IMR-90 (cell line): ENCODE measurements at regions not wholly inside any gene's neighbourhood (a gene's known extent, or its start where the extent isn't known, plus 50 kb on each side); places are given as distances from the start of the nearest gene placed in this dataset.

Experiments
- ATAC-seq: fragments of 200-7000 bp; cut with Tn5 transposase; 2 replicates; pipeline ENCODE4 v1.9.1; 2020; ENCODE audit warnings: low read depth, mild to moderate bottlenecking, moderate library complexity
- BruUV-seq: library from RNA; stranded (reverse); fragments of 400-500 nt; replicated peaks from 2 replicates; lab custom pipeline; 2021; lab: Mats Ljungman, UMichigan
- CTCF ChIA-PET: fragments of 300-600 bp; formaldehyde crosslinking; extraction: SDS; loops from one replicate; lab custom pipeline; 2021; ENCODE audit warnings: antibody characterized with exemption; lab: Yijun Ruan, JAX
- POLR2A ChIA-PET: fragments of 300-600 bp; sonication (Branson Sonifier 250); formaldehyde crosslinking; loops from one replicate; lab custom pipeline; 2022; ENCODE audit warnings: antibody characterized with exemption; ENCODE audit not compliant: unreplicated experiment; lab: Charles Lee
- DNase-seq: peaks from one replicate; pipeline ENCODE4 v3.0.0; 2013
- H2AFZ ChIP-seq: replicated peaks from 2 replicates; pipeline ENCODE3; 2013; ENCODE audit warnings: low read length, mild to moderate bottlenecking; ENCODE audit not compliant: poor library complexity
- H2AK5ac ChIP-seq: 2 replicates; pipeline ENCODE4 v1.6.1; 2013; ENCODE audit warnings: low read depth, low read length, inconsistent platforms
- H2AK9ac ChIP-seq: replicated peaks from 2 replicates; pipeline ENCODE3; 2013; ENCODE audit warnings: mild to moderate bottlenecking, low read depth, low read length, moderate library complexity; ENCODE audit not compliant: poor library complexity
- H2BK120ac ChIP-seq: 2 replicates; pipeline ENCODE4 v1.6.1; 2013; ENCODE audit warnings: low read depth, low read length, inconsistent platforms
- H2BK15ac ChIP-seq: 3 replicates; pipeline ENCODE4 v1.6.1; 2013; ENCODE audit warnings: low read depth, low read length, inconsistent platforms
- H2BK20ac ChIP-seq: 2 replicates; pipeline ENCODE4 v1.6.1; 2013; ENCODE audit warnings: low read depth, mild to moderate bottlenecking, inconsistent platforms, low read length, moderate library complexity
- H2BK5ac ChIP-seq: 2 replicates; pipeline ENCODE4 v1.6.1; 2013; ENCODE audit warnings: mild to moderate bottlenecking, low read depth, low read length, inconsistent platforms; ENCODE audit not compliant: poor library complexity, severe bottlenecking
- H3K14ac ChIP-seq: replicated peaks from 2 replicates; pipeline ENCODE4 v1.6.1; 2013; ENCODE audit warnings: low read depth, low read length, inconsistent platforms
- H3K18ac ChIP-seq: 2 replicates; pipeline ENCODE4 v1.6.1; 2013; ENCODE audit warnings: low read depth, low read length, control low read depth
- H3K23ac ChIP-seq: 2 replicates; pipeline ENCODE4 v1.6.1; 2013; ENCODE audit warnings: low read depth, low read length, inconsistent platforms
- H3K27ac ChIP-seq: 2 replicates; pipeline ENCODE4 v1.5.1; 2013; ENCODE audit warnings: mild to moderate bottlenecking, control low read depth, low read length; ENCODE audit not compliant: insufficient read depth
- H3K27me3 ChIP-seq: 2 replicates; pipeline ENCODE4 v1.6.1; 2013; ENCODE audit warnings: low read length; ENCODE audit not compliant: control insufficient read depth, insufficient read depth
- H3K36me3 ChIP-seq: 2 replicates; pipeline ENCODE4 v1.6.1; 2013; ENCODE audit warnings: low read length, mixed read lengths; ENCODE audit not compliant: control insufficient read depth, insufficient read depth
- H3K4ac ChIP-seq: 2 replicates; pipeline ENCODE4 v1.6.1; 2013; ENCODE audit warnings: low read depth, low read length, inconsistent platforms
- H3K4me1 ChIP-seq: 2 replicates; pipeline ENCODE4 v1.6.1; 2013; ENCODE audit warnings: low read length, mixed read lengths; ENCODE audit not compliant: control insufficient read depth, insufficient read depth
- H3K4me2 ChIP-seq: 2 replicates; pipeline ENCODE4 v1.6.1; 2013; ENCODE audit warnings: low read depth, mild to moderate bottlenecking, control low read depth, low read length, moderate library complexity
- H3K4me3 ChIP-seq: 2 replicates; pipeline ENCODE4 v1.5.1; 2013; ENCODE audit warnings: low read depth, mild to moderate bottlenecking, control low read depth, low read length, moderate library complexity; ENCODE audit not compliant: insufficient read depth
- H3K56ac ChIP-seq: 2 replicates; pipeline ENCODE4 v1.6.1; 2013; ENCODE audit warnings: low read length, inconsistent platforms; ENCODE audit not compliant: insufficient read depth; ENCODE audit errors: extremely low read depth
- H3K79me1 ChIP-seq, 2 experiments: 2 replicates each; pipeline ENCODE4 v1.6.1; 2013; ENCODE audit warnings: low read length in 2 of 2, inconsistent platforms in 1 of 2, low read depth in 1 of 2
- H3K9ac ChIP-seq: 2 replicates; pipeline ENCODE4 v1.6.1; 2013; ENCODE audit warnings: low read depth, low read length, control low read depth
- H3K9me1 ChIP-seq: 2 replicates; pipeline ENCODE4 v1.6.1; 2013; ENCODE audit warnings: low read length, inconsistent platforms; ENCODE audit not compliant: insufficient read depth
- H3K9me3 ChIP-seq: 2 replicates; pipeline ENCODE4 v1.6.1; 2013; ENCODE audit warnings: low read length; ENCODE audit not compliant: control insufficient read depth, insufficient read depth
- H4K20me1 ChIP-seq: 2 replicates; pipeline ENCODE4 v1.6.1; 2013; ENCODE audit warnings: low read length, inconsistent platforms; ENCODE audit not compliant: insufficient read depth
- H4K5ac ChIP-seq: 2 replicates; pipeline ENCODE4 v1.6.1; 2013; ENCODE audit warnings: mild to moderate bottlenecking, low read depth, low read length, control low read depth
- H4K8ac ChIP-seq, 2 experiments: 2 replicates each; pipeline ENCODE4 v1.6.1; 2013; ENCODE audit warnings: low read depth in 2 of 2, low read length in 2 of 2, control low read depth in 1 of 2, inconsistent platforms in 1 of 2
- H4K91ac ChIP-seq: 2 replicates; pipeline ENCODE4 v1.6.1; 2013; ENCODE audit warnings: low read depth, low read length, inconsistent platforms; ENCODE audit not compliant: insufficient read depth
- NFE2L2 ChIP-seq: fragments of 150-350 bp; IDR thresholded peaks from 2 replicates; pipeline ENCODE4 v1.6.1; 2016; ENCODE audit warnings: low read depth, mild to moderate bottlenecking, low read length
- POLR2A ChIP-seq: IDR thresholded peaks from 2 replicates; pipeline ENCODE4 v1.6.1; 2012; ENCODE audit warnings: mild to moderate bottlenecking, low read depth, low read length
- RFX5 ChIP-seq: IDR thresholded peaks from 2 replicates; pipeline ENCODE4 v1.8.0; 2012; ENCODE audit warnings: low read depth, mild to moderate bottlenecking, low read length, moderate library complexity
- WGBS, 2 experiments: methylation state at CpG; one replicate each; pipeline versions ENCODE4 v1.1.5 to v1.1.7; 2013; ENCODE audit warnings: missing lambda C conversion rate in 2 of 2; ENCODE audit not compliant: insufficient read length in 1 of 2; ENCODE audit errors: extremely low coverage in 2 of 2; 5-methylcytosine and 5-hydroxymethylcytosine counted together
- dilution Hi-C: fragments of 300-500 bp; cut with HindIII; formaldehyde crosslinking; loops from one replicate; pipeline ENCODE4 v1.14.3; 2018; ENCODE audit warnings: low sequenced_read_pairs; ENCODE audit not compliant: unreplicated experiment
- in situ Hi-C: fragments of 300-500 bp; cut with MboI; formaldehyde crosslinking; loops from 3 replicates; pipeline ENCODE4 v1.14.3; 2019; ENCODE audit warnings: low sequenced_read_pairs, inconsistent platforms, mixed read lengths
- intact Hi-C: fragments of 100-400 bp; cut with micrococcal nuclease; formaldehyde crosslinking; loops from 2 replicates; pipeline ENCODE4 v1.10.0; 2022

GRCh38 chr16:55390630-55391237, 66.7 kb downstream of the IRX6 start:
- Histone ChIP-seq H3K23ac (no peak overlapping the region), H4K91ac (no peak overlapping the region), H2AK9ac (no peak overlapping the region), H3K9me1 (no peaks in the 10 kb centered on the region), H3K4ac (no peak overlapping the region), H3K18ac (no peak overlapping the region), H4K5ac (no peak overlapping the region), H3K27ac (no peak overlapping the region), H4K8ac (no peak overlapping the region), H3K36me3 (no peaks in the 10 kb centered on the region), H3K56ac (no peak overlapping the region), H3K79me1 (no peaks in the 10 kb centered on the region), H2BK5ac (no peak overlapping the region), H2AK5ac (no peak overlapping the region), H2BK120ac (no peak overlapping the region), H3K4me2 (no peak overlapping the region), H3K9ac (no peak overlapping the region), H3K27me3 (no peaks in the 10 kb centered on the region), H3K9me3 (no peaks in the 10 kb centered on the region), H3K4me3 (no peak overlapping the region), H4K20me1 (no peaks in the 10 kb centered on the region), H2BK20ac (no peak overlapping the region), H3K4me1 (no peaks in the 10 kb centered on the region), H3K14ac (no peak overlapping the region), H2AFZ (no peak overlapping the region), H2BK15ac (no peak overlapping the region)
- ChIA-PET POLR2A (no interaction called here), CTCF (no interaction called here)
- ATAC-seq (no peak), DNase-seq (no peak)
- WGBS, 2 experiments, result no CpG with 5 or more reads among the region's 8 CpGs
- dilution Hi-C loops (no loop called here), in situ Hi-C loops (no loop called here), intact Hi-C loops (no loop called here)
- no TSS peak for BruUV-seq
- TF ChIP-seq NFE2L2 (no peak), RFX5 (no peak), POLR2A (no peak)
